ENCODE measurements at regions not wholly inside any gene's neighbourhood (a gene's known extent, or its start where the extent isn't known, plus 50 kb on each side); places are given as distances from the start of the nearest gene placed in this dataset.

- TF ChIP-seq CTCF (IDR thresholded peaks at IDR 0.05; ENCODE audit: extremely low read depth in 1 of 2, insufficient read depth in 1 of 2, low read depth in 1 of 2, low read length in 2 of 2) (no peak), FOS (IDR thresholded peaks at IDR 0.05; ENCODE audit: borderline replicate concordance, insufficient read depth, low read length) (no peak), EZH2 (IDR thresholded peaks at IDR 0.05; ENCODE audit: borderline replicate concordance, low read depth, low read length, severe bottlenecking) (no peak), POLR2A (IDR thresholded peaks at IDR 0.05; ENCODE audit: low read depth, low read length) (no peak), MYC (IDR thresholded peaks at IDR 0.05; ENCODE audit: low read depth, low read length) (no peak), MAX (IDR thresholded peaks at IDR 0.05; ENCODE audit: insufficient read depth, insufficient read length) (no peak)
These were observed 140.7 kb upstream of the ARPP21 start for GRCh38 chr3:35498506-35499210.

Data from endothelial cell of umbilical vein (primary cell).